ENCODE measurements at regions not wholly inside any gene's neighbourhood (a gene's known extent, or its start where the extent isn't known, plus 50 kb on each side); places are given as distances from the start of the nearest gene placed in this dataset.

- intact Hi-C loops (cut with DNase I): loop anchor here (10.0 kb wide), 1 partner anchor 50 kb away; no protein-coding TSS in a partner anchor
Measured at GRCh38 chr18:22505141-22505591, 87.5 kb upstream of the CTAGE1 start.

GRCh38 chr18:22507055-22507454 lies 89.3 kb upstream of the CTAGE1 start:
- 68 to 70% methylated on average over 2 of the region's 2 CpGs for WGBS, 2 donors
- Histone ChIP-seq H3K36me3 (no peaks in the 10 kb centered on the region), H3K27ac (no peak overlapping the region), H3K27me3 (no peaks in the 10 kb centered on the region), H3K4me3 (replicated peaks in 1 of 3) (no peak overlapping the region), H3K4me1 (no peaks in the 10 kb centered on the region), H3K9me3 (no peaks in the 10 kb centered on the region)
- no peak for TF ChIP-seq POLR2A (IDR thresholded peaks at IDR 0.05)
- TF ChIP-seq, protein P1, sequence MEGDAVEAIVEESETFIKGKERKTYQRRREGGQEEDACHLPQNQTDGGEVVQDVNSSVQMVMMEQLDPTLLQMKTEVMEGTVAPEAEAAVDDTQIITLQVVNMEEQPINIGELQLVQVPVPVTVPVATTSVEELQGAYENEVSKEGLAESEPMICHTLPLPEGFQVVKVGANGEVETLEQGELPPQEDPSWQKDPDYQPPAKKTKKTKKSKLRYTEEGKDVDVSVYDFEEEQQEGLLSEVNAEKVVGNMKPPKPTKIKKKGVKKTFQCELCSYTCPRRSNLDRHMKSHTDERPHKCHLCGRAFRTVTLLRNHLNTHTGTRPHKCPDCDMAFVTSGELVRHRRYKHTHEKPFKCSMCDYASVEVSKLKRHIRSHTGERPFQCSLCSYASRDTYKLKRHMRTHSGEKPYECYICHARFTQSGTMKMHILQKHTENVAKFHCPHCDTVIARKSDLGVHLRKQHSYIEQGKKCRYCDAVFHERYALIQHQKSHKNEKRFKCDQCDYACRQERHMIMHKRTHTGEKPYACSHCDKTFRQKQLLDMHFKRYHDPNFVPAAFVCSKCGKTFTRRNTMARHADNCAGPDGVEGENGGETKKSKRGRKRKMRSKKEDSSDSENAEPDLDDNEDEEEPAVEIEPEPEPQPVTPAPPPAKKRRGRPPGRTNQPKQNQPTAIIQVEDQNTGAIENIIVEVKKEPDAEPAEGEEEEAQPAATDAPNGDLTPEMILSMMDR (IDR thresholded peaks at IDR 0.05): no peak
- intact Hi-C loops (cut with DNase I): loop anchor here (10.0 kb wide), 1 partner anchor 48 kb away; no protein-coding TSS in a partner anchor
- DNase-seq: no peak

More at GRCh38 chr18:22505141-22505591, 87.5 kb upstream of the CTAGE1 start:
- no peak for DNase-seq
- Histone ChIP-seq H3K9me3 (no peaks in the 10 kb centered on the region), H3K36me3 (no peaks in the 10 kb centered on the region), H3K27ac (no peak overlapping the region), H3K4me3 (replicated peaks in 1 of 3) (no peak overlapping the region), H3K4me1 (no peaks in the 10 kb centered on the region), H3K27me3 (no peaks in the 10 kb centered on the region)
- WGBS, 2 donors: 62 to 63% methylated on average over 1 of the region's 1 CpG
- TF ChIP-seq, protein P1 (IDR thresholded peaks at IDR 0.05): no peak
- no peak for TF ChIP-seq POLR2A (IDR thresholded peaks at IDR 0.05)

- no peaks in the 10 kb centered on the region for H3K36me3 ChIP-seq
- DNase-seq: no peak
- H3K4me3 ChIP-seq (replicated peaks in 1 of 3): no peak overlapping the region
- H3K4me1 ChIP-seq: no peaks in the 10 kb centered on the region
- H3K9me3 ChIP-seq: no peaks in the 10 kb centered on the region
- no peak overlapping the region for H3K27ac ChIP-seq
- WGBS, 2 donors: 0% methylated on average over 1 of the region's 1 CpG
- intact Hi-C loops (cut with DNase I): loop anchor here (10.0 kb wide), 1 partner anchor 45 kb away; no protein-coding TSS in a partner anchor
- no peak for TF ChIP-seq POLR2A (IDR thresholded peaks at IDR 0.05)
- TF ChIP-seq, protein P1 (IDR thresholded peaks at IDR 0.05): no peak
- H3K27me3 ChIP-seq: no peaks in the 10 kb centered on the region
Measured at GRCh38 chr18:22509423-22509822, 91.7 kb upstream of the CTAGE1 start.

DNA sequence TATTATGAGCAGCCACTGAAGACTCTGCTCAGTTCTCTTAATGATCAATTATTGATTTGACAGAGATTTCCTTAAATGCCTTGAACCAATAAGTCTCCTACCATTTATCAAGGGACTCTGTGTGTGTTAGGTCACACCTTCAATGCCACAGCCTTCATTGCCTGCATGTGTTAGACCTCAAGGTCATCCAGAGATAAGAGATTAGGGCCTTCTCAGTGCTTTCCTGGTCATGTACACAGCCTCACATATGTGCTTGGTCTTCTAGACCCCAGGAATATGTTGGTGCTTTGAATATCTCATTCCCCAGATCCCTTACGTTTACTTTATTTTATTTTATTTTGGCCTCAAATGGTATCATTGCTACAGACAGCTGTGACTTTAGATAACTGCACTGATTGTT lies 93.0 kb upstream of the CTAGE1 start:
- Histone ChIP-seq H3K27ac (no peak overlapping the region), H3K4me1 (no peaks in the 10 kb centered on the region), H3K36me3 (no peaks in the 10 kb centered on the region), H3K27me3 (no peaks in the 10 kb centered on the region), H3K4me3 (replicated peaks in 1 of 3) (no peak overlapping the region), H3K9me3 (no peaks in the 10 kb centered on the region)
- DNase-seq: no peak
- 95 to 96% methylated on average over 1 of the region's 1 CpG for WGBS, 2 donors
- intact Hi-C loops (cut with DNase I): no loop called here
- TF ChIP-seq POLR2A (IDR thresholded peaks at IDR 0.05): no peak
- TF ChIP-seq, protein P1 (IDR thresholded peaks at IDR 0.05): no peak

DNA sequence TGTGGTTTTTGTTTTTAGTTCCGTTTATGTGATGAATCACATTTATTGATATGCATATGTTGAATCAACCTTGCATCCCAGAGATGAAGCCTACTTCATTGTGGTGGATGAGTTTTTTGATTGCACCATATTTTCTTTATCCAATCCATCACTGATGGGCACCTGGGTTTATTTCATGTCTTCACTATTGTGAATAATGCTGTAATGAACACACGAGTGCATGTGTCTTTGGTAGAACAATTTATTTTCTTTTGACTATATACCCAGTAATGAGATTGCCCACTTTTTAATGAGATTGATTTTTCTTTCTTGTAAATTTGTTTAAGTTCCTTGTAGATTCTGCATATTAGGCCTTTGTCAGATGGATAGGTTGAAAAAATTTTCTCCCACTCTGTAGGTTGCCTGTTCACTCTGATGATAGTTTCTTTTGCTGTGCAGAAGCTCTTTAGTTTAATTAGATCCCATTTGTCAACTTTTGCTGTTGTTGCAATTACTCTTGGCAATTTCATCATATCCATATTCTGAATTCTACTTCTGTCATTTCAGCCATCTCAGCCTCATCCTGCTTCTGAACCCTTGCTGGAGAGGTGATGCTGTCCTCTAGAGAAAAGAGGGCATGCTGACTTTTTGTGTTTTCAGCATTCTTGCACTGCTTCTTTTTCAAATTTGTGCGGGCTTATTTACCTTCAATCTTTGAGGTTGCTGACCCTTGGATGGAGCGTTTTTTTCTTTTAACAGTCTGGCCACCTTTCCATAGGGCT lies 96.2 kb upstream of the CTAGE1 start:
- no peaks in the 10 kb centered on the region for H3K27me3 ChIP-seq
- no peaks in the 10 kb centered on the region for H3K9me3 ChIP-seq
- H3K27ac ChIP-seq: no peak overlapping the region
- no peak for TF ChIP-seq POLR2A (IDR thresholded peaks at IDR 0.05)
- TF ChIP-seq, protein P1 (IDR thresholded peaks at IDR 0.05): no peak
- H3K36me3 ChIP-seq: no peaks in the 10 kb centered on the region
- no peak overlapping the region for H3K4me3 ChIP-seq (replicated peaks in 1 of 3)
- no peak for DNase-seq
- intact Hi-C loops (cut with DNase I): no loop called here
- no peaks in the 10 kb centered on the region for H3K4me1 ChIP-seq
- 93 to 96% methylated on average over 4 of the region's 4 CpGs for WGBS, 2 donors
